ENCODE measurements at regions not wholly inside any gene's neighbourhood (a gene's known extent, or its start where the extent isn't known, plus 50 kb on each side); places are given as distances from the start of the nearest gene placed in this dataset.
"Not testable (repeated sequence)": the region's sequence is repeated elsewhere in the genome, so short reads cannot be mapped to it uniquely, and the experiment has no call there.

DNA sequence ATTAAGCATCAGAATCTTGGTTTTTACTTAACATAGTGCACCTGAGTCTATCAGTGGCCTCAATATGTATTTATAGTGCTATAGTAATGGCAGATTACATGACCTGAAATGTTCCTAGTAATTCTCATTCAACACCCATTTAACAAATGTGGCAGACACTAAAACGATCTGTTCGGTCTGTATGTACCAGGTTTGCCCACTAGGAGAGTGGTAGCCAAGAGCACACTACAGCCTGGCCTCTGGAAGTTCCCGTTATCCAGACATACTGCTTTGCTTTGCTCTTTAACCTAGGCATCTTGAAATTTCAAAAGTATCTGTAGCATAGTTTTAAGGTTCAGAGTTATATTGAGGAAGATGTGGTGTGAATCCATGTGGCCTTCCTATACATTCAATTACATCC lies 395.7 kb upstream of the NRG3 start:
- DNase-seq = no peak

DNA sequence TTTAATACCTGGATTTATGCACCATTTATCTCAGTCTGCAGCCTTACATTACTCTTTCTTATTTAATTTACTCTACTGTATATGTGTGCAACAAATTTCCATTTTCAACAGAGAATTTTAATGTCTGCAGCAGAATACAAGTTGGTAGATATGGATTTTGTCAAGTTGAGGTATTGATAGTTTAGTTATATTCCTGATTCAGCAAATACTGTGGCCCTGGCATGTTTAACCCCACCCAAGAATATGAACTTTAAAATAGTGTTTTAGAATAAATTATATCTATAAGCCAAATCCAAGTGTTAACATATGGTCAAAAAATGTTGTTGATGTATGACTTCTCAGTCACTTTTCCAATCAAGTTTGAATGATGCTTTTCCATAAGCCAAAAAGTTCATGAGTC lies 378.4 kb upstream of the NRG3 start:
- DNase-seq = no peak

DNA sequence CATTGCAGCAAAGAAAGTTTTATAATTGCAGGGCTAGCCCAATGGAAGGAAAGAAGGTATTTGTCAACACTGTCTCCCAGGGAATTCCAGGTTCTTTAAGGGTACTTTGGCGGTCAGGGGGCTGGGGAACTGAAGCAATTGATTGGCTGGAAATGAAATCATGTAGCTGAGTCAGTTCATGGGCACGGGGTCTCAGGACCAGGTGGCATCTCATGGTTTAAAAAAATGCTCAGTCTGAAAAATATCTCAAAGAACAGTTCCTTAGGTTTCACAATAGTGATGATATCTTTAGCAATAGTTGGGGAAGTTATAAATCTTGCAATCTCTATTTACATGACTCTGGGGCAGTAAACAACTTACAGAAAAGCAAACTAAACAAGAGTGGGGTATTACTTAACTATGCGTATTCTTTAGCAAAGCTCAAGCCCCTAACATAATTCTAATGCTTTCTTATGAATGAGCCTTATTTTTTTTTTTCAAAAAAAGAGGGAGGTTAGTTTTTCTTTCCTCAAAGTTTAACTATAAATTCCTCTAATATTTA lies 376.9 kb upstream of the NRG3 start:
- no peak for DNase-seq

DNA sequence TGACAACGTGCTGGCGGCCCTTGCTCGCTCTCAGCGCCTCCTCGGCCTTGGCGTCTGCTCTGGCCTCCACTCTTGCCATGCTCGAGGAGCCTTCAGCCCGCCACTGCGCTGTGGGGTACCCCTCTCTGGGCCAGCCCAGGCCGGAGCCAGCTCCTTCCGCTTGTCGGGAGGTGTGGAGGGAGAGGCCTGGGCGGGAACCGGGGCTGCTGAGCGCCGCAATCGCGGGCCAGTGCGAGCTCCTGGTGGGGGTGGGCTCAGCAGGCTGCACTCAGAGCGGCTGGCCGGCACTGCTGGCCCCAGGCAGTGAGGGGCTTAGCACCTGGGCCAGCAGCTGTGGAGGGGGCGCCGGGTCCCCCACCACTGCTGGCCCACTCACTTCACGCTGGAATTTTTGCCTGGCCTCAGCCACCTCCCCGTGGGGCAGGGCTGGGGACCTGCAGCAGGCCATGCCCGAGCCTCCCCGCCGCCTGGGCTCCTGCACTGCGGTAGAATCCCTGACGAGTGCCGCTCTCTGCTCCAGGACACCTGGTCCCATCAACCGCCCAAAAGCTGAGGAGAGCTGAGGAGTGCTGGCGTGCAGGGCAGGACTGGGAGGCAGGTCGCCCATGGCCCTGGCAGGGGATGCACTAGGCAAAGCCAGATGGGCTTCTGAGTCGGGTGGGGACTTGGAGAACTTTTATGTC lies 372.2 kb upstream of the NRG3 start:
- no peak for DNase-seq

DNA sequence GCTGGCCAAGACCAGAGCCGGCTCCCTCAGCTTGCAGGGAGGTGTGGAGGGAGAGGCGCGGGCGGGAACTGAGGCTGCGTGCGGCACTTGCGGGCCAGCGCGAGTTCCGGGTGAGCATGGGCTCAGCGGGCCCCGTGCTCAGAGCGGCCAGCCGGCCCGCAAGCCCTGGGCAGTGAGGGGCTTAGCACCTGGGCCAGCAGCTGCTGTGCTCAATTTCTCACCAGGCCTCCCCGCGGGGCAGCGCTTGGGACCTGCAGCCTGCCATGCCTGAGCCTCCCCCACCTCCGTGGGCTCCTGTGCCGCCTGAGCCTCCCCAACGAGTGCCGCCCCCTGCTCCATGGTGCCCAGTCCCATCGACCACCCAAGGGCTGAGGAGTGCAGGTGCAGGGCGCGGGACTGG lies 369.2 kb upstream of the NRG3 start:
- DNase-seq = not testable (repeated sequence)

DNA sequence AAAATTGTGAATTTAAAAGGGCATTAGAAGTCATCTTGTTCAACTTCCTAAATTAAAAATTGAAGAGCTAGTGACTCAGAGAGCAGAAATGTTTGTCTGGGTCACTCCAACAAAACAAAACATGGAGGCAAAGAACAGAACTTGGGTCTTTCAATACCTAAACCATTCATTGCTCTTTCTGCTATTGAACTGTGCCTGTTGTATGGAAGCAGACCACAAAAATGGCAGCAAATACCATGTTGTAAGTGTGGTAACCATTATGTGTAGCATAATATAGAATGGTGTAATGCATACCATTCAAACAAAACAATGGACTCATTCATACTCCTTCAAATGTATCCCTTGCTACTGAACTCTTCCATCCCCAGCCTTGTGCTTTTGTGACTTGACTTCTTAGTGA lies 360.2 kb upstream of the NRG3 start:
- DNase-seq = no peak

DNA sequence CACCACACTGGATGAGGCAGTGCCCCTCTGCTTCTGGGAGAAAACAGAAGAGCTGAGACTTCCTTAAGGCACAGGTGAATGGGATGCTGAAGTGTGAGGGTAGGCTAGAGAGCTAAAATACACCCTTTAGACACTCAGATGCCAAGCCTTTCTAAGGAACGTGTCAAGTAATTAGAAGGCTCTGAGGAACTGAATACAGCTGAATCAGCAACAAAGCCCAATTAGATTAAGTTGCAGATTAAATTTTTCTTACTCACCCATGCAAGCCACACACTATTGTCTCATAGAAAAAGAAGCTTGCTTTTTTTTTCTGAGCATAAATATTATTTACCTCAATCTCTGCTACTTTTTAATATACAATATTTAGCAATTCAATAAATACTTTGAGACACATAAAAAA lies 354.3 kb upstream of the NRG3 start:
- DNase-seq = no peak

DNA sequence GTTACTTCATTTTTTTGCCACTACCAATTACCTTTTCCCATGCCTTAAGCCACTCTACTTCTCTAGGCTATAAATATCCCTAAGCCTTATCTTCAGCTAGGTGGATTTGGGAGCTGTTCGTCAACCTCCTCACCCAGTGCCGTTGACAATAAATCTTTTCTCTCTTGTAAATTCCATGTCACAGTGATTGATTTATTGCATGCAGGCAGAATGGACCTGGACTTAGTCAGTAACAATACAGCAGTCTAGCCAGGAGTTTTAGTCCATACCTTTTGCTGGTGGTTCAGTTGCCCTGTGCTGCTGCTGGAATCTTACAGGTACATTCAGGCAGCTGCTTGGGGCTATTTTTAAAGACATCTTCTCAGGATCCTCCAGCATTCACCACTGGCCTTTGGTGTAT lies 350.5 kb upstream of the NRG3 start:
- no peak for DNase-seq

DNA sequence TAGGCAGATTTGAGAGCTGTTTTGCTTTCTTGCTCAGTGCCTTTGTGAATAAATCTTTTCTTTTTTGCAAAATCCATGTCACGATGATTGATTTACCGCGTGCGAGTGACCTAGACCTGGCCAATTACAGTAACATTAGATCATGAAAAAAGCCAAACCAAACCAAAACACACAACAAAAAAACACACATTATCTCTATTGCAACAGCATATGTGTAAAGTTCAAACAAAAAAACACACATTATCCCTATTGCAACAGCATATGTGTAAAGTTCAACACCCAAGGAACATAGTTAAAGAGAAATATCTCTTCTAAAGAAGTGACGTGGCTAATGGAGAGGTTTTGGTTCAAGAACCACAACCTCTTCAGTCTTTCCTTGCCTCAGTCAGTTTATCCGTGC lies 342.6 kb upstream of the NRG3 start:
- DNase-seq = no peak

DNA sequence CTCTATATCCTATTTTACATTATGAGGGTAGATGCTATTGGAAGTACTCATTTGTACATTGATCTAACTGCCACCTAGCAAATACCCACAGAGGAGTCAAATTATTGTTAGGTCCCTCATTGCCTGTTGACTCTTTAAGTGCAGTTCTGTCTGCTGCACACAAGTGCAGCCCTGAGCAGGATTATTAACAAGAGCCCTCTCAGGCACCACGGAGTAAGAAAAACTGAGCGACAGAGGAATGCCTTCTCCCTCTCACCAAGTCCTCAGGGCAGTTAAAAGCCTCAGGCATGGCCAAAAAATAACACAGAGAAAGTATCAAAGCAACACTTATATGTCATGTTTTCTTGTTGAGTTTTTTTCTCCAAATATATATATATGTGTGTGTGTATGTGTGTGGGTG lies 340.0 kb upstream of the NRG3 start:
- DNase-seq = no peak

DNA sequence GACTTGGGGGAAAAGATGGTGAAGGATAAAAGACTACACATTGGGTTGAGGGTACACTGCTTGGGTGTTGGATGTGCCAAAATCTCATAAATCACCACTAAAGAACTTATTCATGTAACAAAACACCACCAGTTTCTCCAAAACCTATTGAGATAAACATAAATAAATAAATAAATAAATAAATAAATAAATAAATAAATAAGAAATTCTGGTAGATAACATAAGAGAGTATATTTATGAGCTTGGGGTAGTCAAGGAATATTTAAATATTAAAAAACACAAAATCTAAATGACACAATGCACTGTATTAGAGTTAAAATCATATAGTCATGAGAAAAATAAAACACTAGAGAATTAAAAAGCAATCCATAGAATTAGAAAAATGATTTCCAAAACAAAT lies 333.5 kb upstream of the NRG3 start:
- DNase-seq = no peak

DNA sequence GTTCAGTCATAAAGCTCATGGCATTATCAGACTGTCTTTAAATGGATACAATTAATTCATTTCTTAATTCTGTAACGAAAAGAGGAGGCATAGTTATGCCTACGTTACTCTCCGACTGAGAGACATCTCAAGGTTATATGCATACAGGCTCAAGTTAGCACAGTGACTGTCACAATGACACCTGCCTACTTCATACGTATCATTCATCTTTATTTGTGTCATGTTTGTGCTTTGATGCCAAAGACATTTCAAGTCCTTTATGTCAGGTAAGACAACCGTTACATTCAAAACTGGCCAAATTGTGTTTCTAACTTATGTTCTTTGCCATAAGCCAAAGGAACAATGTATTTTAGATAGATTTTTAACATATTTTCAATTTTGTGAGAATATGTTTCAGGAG lies 328.8 kb upstream of the NRG3 start:
- no peak for DNase-seq

DNA sequence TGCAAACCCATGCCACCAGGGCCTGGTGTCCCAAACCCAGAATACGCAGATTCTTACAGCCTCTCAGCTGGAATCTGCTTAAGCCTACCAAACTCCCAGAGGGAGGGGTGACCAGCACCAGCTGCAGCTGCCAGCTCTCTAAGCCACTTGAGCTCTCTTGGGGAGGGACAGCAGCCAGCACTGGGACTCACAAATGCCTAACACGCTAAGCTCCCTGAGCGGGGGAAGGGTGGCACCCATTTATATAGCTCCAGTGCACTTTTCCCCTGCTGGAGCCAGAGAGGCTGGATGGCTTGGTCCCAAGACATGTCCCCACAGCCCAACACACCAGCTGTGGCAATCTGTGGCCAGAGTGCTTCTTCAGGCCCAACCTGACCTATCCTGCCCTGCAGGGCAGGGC lies 326.8 kb upstream of the NRG3 start:
- no peak for DNase-seq

DNA sequence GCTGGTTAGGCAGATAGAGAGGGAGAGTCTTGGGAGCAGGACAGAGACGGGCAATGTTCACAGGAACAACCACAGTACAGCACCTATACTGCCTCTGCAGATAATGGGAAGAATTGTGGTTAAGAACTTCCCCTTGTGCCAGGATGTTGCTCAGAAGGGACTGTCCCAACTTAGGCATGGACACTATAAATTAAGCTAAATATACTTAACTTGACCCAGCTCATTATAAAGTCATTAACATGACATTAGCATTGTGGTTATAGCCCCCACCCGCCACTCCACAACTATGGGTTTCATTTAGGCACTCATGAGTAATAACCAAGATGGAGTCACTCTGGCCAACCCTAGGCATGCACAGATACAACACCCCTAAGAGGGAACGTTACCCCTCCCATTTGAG lies 310.9 kb upstream of the NRG3 start:
- DNase-seq = no peak

DNA sequence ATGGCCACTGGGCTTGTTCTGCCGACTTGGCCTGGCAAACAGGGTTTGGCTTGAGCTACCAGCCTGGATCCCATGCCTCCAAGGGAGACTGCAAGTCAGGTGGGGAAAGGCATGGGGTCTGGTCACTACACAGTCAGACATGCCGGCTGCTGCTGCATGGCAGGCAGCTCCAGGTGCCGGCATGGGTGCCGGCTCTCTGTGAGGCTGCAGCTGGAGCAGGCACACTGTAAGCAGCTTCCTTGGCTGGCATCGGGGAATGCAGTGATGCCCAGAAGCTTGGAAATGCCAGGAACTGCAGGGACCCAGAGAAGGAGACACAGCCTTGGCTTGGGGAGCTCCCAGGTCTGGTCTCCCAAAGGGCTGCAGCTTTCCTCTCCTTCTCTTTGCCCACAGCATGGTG lies 305.5 kb upstream of the NRG3 start:
- DNase-seq = no peak

DNA sequence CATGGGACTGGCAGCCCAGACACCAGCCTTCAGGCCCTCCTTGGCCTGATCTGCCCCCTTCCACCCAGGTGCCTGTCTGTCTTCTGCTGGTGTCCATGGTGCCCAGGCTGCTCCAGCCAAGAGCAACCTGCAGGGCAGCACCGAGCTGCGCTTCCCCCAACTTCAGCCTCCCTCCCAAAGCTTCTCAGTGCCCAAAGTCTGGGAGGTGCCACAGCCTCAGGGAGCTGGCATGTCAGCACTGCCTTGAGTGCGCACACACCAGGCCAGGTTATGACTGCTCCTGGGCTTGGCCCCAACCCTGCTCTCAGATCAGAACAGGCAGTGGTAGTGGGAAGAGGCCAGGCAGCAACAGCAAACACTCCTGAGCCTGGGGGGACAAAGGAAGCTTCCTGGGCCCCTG lies 304.6 kb upstream of the NRG3 start:
- DNase-seq = no peak

DNA sequence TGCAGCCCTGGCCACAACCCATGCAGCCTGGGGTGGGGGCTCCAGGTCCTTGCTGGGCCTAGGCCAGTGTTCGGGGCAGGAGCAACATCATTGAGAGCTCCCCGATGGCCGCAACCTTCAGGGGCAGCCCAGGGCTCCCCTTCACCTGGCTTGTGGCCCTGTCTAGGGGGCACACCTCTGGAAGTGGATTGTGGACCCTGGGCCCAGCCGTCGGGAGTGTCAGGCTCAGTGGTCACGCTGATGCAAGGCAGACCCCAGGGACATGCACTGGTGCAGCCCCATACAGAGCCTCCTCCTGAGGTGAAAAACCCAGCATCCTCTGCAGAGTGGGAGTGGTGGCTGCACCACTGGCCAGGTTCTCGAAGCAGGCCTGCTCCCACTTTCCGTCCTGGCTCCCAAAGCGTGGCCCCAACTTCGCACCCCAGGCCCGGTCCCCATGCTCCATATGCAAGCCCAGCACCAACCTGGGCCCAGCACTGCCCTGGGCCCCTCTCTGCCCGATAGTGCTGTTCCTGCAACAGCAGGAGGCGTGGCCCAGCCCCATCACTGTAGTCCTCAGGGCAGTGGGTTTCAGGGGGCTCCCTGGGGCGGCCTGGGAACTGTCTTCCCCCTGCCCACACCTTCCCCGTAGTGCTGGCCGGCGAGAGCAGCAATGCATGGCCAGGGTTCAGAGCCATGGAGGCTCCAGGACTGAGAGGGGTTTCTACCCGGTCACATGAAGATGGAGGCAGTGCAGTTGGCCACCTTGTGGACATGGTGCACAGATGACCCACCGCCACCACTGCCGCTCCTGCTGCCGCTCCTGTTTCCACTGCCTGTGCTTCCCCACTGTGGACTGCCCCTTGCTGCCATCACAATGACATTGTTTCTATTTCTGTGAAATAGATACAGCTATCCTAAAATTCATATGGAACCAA lies 303.9 kb upstream of the NRG3 start:
- DNase-seq = no peak

DNA sequence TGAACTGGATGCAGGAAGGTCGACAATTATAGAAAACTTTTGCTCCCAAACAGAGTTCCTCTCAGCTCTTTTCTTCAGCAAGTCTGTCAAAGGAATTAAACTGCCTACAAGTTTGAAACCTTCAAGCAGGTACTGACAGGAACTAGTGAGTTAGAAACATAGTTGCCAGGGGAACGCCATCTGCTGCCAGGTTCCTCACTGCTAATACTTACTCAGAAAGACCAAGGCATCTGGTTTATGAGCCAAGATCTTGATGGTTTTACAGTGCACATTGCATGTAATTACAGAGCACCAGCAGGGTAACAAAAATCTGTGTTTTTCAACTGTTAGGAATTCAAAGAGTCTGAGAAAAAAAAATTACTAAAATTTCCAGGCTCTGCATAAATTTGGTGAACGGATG lies 300.0 kb upstream of the NRG3 start:
- no peak for DNase-seq

DNA sequence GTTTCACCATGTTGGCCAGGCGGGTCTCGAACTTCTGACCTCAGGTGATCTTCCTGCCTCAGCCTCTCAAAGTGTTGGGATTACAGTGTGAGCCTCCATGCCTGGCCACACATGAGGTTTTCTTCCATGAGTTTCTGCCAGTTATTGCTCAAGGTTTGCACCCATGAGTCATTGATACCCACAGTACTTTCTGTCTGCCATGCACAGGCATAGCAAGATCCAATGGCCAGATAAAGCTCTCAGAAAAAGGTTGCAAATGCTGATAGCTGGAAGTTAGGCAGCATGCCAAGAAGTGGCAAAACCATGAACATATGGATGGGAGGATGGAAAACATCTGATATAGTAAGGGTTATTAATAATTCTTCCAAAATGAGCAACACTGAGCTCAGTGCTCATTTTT lies 298.7 kb upstream of the NRG3 start:
- no peak for DNase-seq

DNA sequence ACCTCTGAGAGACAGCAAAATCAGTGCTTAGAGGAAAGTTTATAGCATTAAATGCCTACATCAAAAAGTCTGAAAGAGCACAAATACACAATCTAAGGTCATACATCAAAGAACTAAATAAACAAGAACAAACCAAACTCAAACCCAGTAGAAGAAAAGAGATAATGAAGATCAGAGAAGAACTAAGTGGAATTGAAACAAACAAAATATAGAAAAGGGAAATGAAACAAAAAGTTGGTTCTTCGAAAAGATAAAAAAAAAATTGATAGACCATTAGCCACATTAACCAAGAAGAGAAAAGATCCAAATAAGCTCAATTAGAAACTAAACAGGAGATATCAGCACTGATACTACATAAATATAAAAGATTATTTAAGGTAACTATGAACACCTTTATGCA lies 280.0 kb upstream of the NRG3 start:
- no peak for DNase-seq

DNA sequence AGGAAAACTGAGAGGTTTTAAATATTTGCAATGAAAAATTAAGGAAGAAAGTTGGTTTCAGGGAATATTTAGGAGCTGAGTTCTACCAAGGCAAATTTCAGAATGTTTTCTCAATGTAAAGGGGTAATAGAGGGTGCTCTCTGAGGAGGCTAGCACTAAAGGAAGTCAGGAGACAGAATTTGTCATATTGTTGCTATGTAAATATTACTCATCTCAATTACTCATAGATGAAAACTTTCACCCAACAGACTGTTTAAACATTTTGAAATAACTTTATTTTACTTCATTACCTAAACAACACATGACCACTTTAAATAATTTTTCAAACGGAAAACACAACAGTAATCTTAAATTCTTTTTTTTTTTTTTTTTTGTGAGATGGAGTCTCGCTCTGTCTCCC lies 274.8 kb upstream of the NRG3 start:
- no peak for DNase-seq

DNA sequence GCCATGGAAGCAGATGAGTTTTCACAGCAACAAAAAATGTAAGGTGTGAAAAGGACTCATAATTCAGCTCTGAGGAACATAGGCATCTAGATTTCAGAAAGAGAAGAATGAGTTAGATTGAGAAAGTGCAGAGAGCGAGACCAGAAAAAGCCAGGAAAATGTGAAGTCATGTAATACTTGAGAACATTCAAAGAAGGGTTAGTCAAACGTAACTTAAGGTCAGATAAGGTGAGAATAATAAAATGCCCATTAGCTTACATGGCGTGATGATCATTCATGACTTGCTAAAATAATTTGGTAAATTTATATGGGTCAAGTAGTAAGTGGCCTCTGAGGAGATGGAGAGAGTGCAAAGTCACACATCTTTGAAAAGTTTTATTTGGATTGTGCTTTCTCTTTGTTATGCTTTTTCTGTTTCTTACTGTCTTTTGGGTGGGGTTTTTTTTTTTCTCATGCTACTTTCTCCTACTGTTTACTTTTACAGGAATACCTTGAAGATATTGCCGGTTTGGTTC lies 271.8 kb upstream of the NRG3 start:
- no peak for DNase-seq

DNA sequence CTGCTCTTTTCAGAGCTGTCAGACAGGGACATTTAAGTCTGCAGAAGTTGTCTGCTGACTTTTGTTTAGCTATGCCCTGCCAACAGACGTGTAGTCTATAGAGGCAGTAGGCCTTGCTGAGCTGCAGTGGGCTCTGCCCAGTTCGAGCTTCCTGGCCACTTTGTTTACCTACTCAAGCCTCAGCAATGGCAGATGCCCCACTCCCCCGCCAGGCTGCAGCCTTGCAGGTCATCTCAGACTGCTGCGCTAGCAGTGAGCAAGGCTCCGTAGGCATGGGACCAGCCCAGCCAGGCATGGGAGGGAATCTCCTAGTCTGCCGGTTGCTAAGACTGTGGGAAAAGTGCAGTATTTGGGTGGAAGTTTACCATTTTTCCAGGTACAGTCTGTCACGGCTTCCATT lies 230.5 kb upstream of the NRG3 start:
- DNase-seq = not testable (repeated sequence)

DNA sequence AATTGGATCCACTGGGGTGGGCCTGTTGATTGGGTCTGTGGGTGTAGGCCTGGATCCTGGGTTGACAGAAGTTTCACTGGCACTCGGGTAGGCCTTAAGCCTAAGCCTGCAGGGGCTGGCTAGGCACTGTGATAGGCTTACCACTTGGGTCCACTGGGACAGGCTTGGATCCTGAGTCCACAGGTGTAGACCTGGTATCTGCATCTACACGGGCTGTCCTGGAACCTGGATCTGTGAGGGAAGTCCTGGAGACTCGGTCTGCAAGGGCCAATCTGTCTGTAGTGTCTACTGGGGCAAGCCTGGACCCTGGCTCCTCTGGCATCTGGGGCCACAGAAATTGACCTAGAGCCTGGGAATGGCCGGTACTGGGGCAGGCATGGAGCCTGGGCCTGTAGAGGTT lies 219.0 kb upstream of the NRG3 start:
- DNase-seq = no peak

Data from NCI-H69 (cell line).